SJCRH30 (cell line): ENCODE measurements at regions not wholly inside any gene's neighbourhood (a gene's known extent, or its start where the extent isn't known, plus 50 kb on each side); places are given as distances from the start of the nearest gene placed in this dataset.

Experiments used
- DNase-seq, 2 experiments: peaks; one replicate each; pipeline ENCODE4 v3.0.0-alpha.2; 2015 to 2020
- H3K27ac ChIP-seq: fragments of 250-450 bp; sonication (Bioruptor Pico); 2 replicates; pipeline ENCODE4 v1.5.1; 2020; ENCODE audit warnings: mild to moderate bottlenecking, moderate library complexity
- H3K27me3 ChIP-seq: fragments of 250-450 bp; sonication (Bioruptor Pico); 2 replicates; pipeline ENCODE4 v1.5.1; 2020; ENCODE audit warnings: mild to moderate bottlenecking, moderate library complexity
- H3K36me3 ChIP-seq: fragments of 250-450 bp; sonication (Bioruptor Pico); 2 replicates; pipeline ENCODE4 v1.5.1; 2020; ENCODE audit warnings: mild to moderate bottlenecking, moderate library complexity
- H3K4me1 ChIP-seq: fragments of 250-450 bp; sonication (Bioruptor Pico); 2 replicates; pipeline ENCODE4 v1.5.1; 2020; ENCODE audit warnings: mild to moderate bottlenecking, moderate library complexity
- H3K4me3 ChIP-seq: fragments of 250-450 bp; sonication (Bioruptor Pico); 2 replicates; pipeline ENCODE4 v1.5.1; 2020; ENCODE audit warnings: mild to moderate bottlenecking, moderate library complexity
- H3K9me3 ChIP-seq: fragments of 250-450 bp; sonication (Bioruptor Pico); replicated peaks from 2 replicates; pipeline ENCODE4 v1.5.1; 2020; ENCODE audit warnings: mild to moderate bottlenecking, moderate library complexity

- Histone ChIP-seq H3K36me3 (no peaks in the 10 kb centered on the region), H3K9me3 (no peaks in the 10 kb centered on the region), H3K27me3 (no peaks in the 10 kb centered on the region), H3K27ac (no peak overlapping the region), H3K4me3 (no peak overlapping the region), H3K4me1 (no peaks in the 10 kb centered on the region)
- DNase-seq: no peak
Measured at GRCh38 chr2:8193686-8194615, 487.9 kb upstream of the ID2 start.

- no peaks in the 10 kb centered on the region for H3K4me1 ChIP-seq
Measured at GRCh38 chr2:8195784-8196183, 486.1 kb upstream of the ID2 start.

GRCh38 chr2:8196316-8196715 lies 485.5 kb upstream of the ID2 start:
- Histone ChIP-seq H3K27me3 (no peaks in the 10 kb centered on the region), H3K27ac (no peak overlapping the region), H3K36me3 (no peaks in the 10 kb centered on the region), H3K4me3 (no peak overlapping the region), H3K4me1 (no peaks in the 10 kb centered on the region), H3K9me3 (no peaks in the 10 kb centered on the region)
- DNase-seq: no peak

More at GRCh38 chr2:8195784-8196183, 486.1 kb upstream of the ID2 start:
- Histone ChIP-seq H3K4me3 (no peak overlapping the region), H3K27me3 (no peaks in the 10 kb centered on the region), H3K27ac (no peak overlapping the region), H3K9me3 (no peaks in the 10 kb centered on the region), H3K36me3 (no peaks in the 10 kb centered on the region)
- DNase-seq: no peak

GRCh38 chr2:8197101-8197500 lies 484.8 kb upstream of the ID2 start:
- no peak overlapping the region for H3K4me3 ChIP-seq
- H3K4me1 ChIP-seq: no peaks in the 10 kb centered on the region
- DNase-seq: no peak
- no peaks in the 10 kb centered on the region for H3K36me3 ChIP-seq
- no peak overlapping the region for H3K27ac ChIP-seq
- H3K27me3 ChIP-seq: no peaks in the 10 kb centered on the region
- no peaks in the 10 kb centered on the region for H3K9me3 ChIP-seq

GRCh38 chr2:8197825-8198224 lies 484.0 kb upstream of the ID2 start:
- no peaks in the 10 kb centered on the region for H3K4me1 ChIP-seq
- no peak for DNase-seq
- H3K27ac ChIP-seq: no peak overlapping the region
- H3K36me3 ChIP-seq: no peaks in the 10 kb centered on the region
- no peaks in the 10 kb centered on the region for H3K27me3 ChIP-seq
- no peak overlapping the region for H3K4me3 ChIP-seq
- no peaks in the 10 kb centered on the region for H3K9me3 ChIP-seq

GRCh38 chr2:8198766-8199382 lies 483.0 kb upstream of the ID2 start:
- Histone ChIP-seq H3K4me3 (no peak overlapping the region), H3K27ac (no peak overlapping the region), H3K9me3 (no peaks in the 10 kb centered on the region), H3K36me3 (no peaks in the 10 kb centered on the region), H3K4me1 (no peaks in the 10 kb centered on the region), H3K27me3 (no peaks in the 10 kb centered on the region)
- DNase-seq: no peak

- Histone ChIP-seq H3K27ac (no peak overlapping the region), H3K4me1 (no peaks in the 10 kb centered on the region), H3K9me3 (no peaks in the 10 kb centered on the region), H3K4me3 (no peak overlapping the region), H3K36me3 (no peaks in the 10 kb centered on the region), H3K27me3 (no peaks in the 10 kb centered on the region)
- no peak for DNase-seq
Measured at GRCh38 chr2:8202132-8202531, 479.7 kb upstream of the ID2 start.

- DNase-seq: no peak
- H3K27ac ChIP-seq: no peak overlapping the region
- no peak overlapping the region for H3K4me3 ChIP-seq
- no peaks in the 10 kb centered on the region for H3K36me3 ChIP-seq
- H3K27me3 ChIP-seq: no peaks in the 10 kb centered on the region
- H3K4me1 ChIP-seq: no peaks in the 10 kb centered on the region
- no peaks in the 10 kb centered on the region for H3K9me3 ChIP-seq
Measured at GRCh38 chr2:8203364-8203763, 478.5 kb upstream of the ID2 start.

GRCh38 chr2:8204711-8205110 lies 477.1 kb upstream of the ID2 start:
- Histone ChIP-seq H3K9me3 (no peaks in the 10 kb centered on the region), H3K27me3 (no peaks in the 10 kb centered on the region), H3K4me3 (no peak overlapping the region), H3K36me3 (no peaks in the 10 kb centered on the region), H3K27ac (no peak overlapping the region), H3K4me1 (no peaks in the 10 kb centered on the region)
- DNase-seq: no peak

GRCh38 chr2:8209494-8209893 lies 472.4 kb upstream of the ID2 start:
- no peaks in the 10 kb centered on the region for H3K9me3 ChIP-seq
- H3K4me1 ChIP-seq: no peaks in the 10 kb centered on the region
- H3K36me3 ChIP-seq: no peaks in the 10 kb centered on the region

GRCh38 chr2:8211384-8211783 lies 470.5 kb upstream of the ID2 start:
- no peak for DNase-seq
- H3K4me1 ChIP-seq: no peaks in the 10 kb centered on the region
- no peak overlapping the region for H3K4me3 ChIP-seq
- H3K36me3 ChIP-seq: no peaks in the 10 kb centered on the region
- H3K9me3 ChIP-seq: no peaks in the 10 kb centered on the region
- no peaks in the 10 kb centered on the region for H3K27me3 ChIP-seq
- H3K27ac ChIP-seq: no peak overlapping the region

More at GRCh38 chr2:8209494-8209893, 472.4 kb upstream of the ID2 start:
- no peaks in the 10 kb centered on the region for H3K27me3 ChIP-seq
- no peak for DNase-seq
- no peak overlapping the region for H3K27ac ChIP-seq
- H3K4me3 ChIP-seq: no peak overlapping the region

- no peaks in the 10 kb centered on the region for H3K27me3 ChIP-seq
- no peak overlapping the region for H3K4me3 ChIP-seq
- H3K36me3 ChIP-seq: no peaks in the 10 kb centered on the region
- H3K9me3 ChIP-seq: no peaks in the 10 kb centered on the region
- H3K27ac ChIP-seq: no peak overlapping the region
- DNase-seq: no peak
- no peaks in the 10 kb centered on the region for H3K4me1 ChIP-seq
Measured at GRCh38 chr2:8212239-8212638, 469.6 kb upstream of the ID2 start.

- H3K36me3 ChIP-seq: no peaks in the 10 kb centered on the region
- no peaks in the 10 kb centered on the region for H3K4me1 ChIP-seq
- no peak overlapping the region for H3K4me3 ChIP-seq
- no peak overlapping the region for H3K27ac ChIP-seq
- 0 out of 2 replicates have a peak, but pooled peaks cover 3% of the 10 kb centered on the region for H3K27me3 ChIP-seq
- H3K9me3 ChIP-seq: no peaks in the 10 kb centered on the region
- no peak for DNase-seq
Measured at GRCh38 chr2:8214036-8214615, 467.7 kb upstream of the ID2 start.

GRCh38 chr2:8215159-8215863 lies 466.5 kb upstream of the ID2 start:
- no peaks in the 10 kb centered on the region for H3K9me3 ChIP-seq
- no peak overlapping the region for H3K4me3 ChIP-seq
- no peak overlapping the region for H3K27ac ChIP-seq
- no peaks in the 10 kb centered on the region for H3K4me1 ChIP-seq
- H3K27me3 ChIP-seq: 0 out of 2 replicates have a peak, but pooled peaks cover 3% of the 10 kb centered on the region
- DNase-seq: no peak
- no peaks in the 10 kb centered on the region for H3K36me3 ChIP-seq

- no peaks in the 10 kb centered on the region for H3K4me1 ChIP-seq
- DNase-seq: no peak
- H3K27ac ChIP-seq: no peak overlapping the region
- H3K36me3 ChIP-seq: no peaks in the 10 kb centered on the region
- H3K4me3 ChIP-seq: no peak overlapping the region
- no peaks in the 10 kb centered on the region for H3K9me3 ChIP-seq
- 0 out of 2 replicates have a peak, but pooled peaks cover 3% of the 10 kb centered on the region for H3K27me3 ChIP-seq
Measured at GRCh38 chr2:8215982-8216381, 465.9 kb upstream of the ID2 start.
